GM18907 (cell line): ENCODE measurements at regions not wholly inside any gene's neighbourhood (a gene's known extent, or its start where the extent isn't known, plus 50 kb on each side); places are given as distances from the start of the nearest gene placed in this dataset.
A peak's percentile ranks its signal among the peaks of the same experiment; 100 is the strongest.
"Not testable (repeated sequence)": the region's sequence is repeated elsewhere in the genome, so short reads cannot be mapped to it uniquely, and the experiment has no call there.

Experiments
- ATAC-seq: cut with Tn5 transposase; IDR thresholded peaks from one replicate; pipeline ENCODE4 v1.9.1; 2021; ENCODE audit warnings: mild to moderate bottlenecking, moderate library complexity; ENCODE audit not compliant: unreplicated experiment

DNA sequence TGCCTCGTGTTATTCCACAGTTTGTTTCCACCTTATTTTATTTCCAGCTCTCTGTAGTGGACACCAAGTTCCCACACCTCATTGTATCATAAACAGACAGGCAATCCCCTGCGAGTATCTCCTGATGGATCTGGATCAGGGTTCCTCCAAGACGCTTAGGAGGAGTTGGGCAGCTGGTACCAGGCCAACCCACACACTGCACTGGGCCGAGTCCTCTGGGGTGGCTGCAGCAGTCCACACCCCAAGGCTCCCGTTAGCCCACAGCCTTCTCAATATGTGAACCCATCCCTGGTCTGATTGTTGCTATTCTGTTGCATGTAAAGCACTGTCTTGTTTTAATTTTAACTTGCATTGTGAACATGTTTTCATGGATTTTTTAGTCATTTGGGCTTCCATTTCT is 178.8 kb upstream of the RAB6C start:
- no peak for ATAC-seq

- ATAC-seq: no peak
Measured at GRCh38 chr2:129801575-129801974, 177.9 kb upstream of the RAB6C start.

DNA sequence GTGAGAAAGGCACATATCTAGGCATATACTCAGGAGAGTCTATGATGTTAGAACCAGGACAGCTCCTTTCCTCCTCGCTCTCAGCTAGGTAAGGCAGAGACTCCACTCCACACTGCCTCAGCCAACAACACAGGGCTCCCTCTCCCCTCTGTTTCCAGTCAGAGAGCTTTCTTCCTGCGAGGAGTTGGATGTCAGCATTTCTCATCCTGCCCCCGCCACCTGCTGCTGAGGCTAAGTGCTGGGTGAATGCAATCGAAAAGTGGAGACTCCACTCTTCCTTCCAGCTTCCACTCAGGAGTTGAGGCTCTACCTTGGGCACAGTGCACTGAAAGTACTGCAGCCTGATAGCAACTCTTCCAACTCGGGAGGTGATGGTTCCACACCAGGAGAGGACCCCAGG is 177.2 kb upstream of the RAB6C start:
- ATAC-seq: no peak

- no peak for ATAC-seq
Measured at GRCh38 chr2:129803032-129803431, 176.4 kb upstream of the RAB6C start.

GRCh38 chr2:129803871-129804270 is 175.6 kb upstream of the RAB6C start:
- ATAC-seq: no peak

GRCh38 chr2:129805899-129806298 is 173.6 kb upstream of the RAB6C start:
- ATAC-seq: no peak

DNA sequence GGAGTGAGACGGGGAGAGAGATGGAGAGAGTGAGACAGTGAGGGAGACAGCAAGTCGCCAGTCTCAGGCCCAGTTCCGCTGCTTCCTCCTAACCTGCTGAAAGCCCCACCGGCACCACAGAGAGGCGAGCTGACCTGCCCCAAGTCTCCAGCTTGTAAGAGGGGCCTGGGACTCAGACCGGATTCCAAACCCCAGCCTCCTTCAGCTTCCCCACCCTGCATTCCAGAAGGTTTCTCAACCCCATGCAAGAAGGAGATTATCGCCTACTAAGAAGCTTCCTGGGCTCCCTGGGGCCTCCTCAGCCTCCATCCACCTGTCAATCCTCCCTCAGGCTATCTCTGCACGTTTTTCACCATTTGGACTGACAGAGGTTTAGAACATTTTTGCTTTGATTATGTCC is 173.1 kb upstream of the RAB6C start:
- no peak for ATAC-seq

DNA sequence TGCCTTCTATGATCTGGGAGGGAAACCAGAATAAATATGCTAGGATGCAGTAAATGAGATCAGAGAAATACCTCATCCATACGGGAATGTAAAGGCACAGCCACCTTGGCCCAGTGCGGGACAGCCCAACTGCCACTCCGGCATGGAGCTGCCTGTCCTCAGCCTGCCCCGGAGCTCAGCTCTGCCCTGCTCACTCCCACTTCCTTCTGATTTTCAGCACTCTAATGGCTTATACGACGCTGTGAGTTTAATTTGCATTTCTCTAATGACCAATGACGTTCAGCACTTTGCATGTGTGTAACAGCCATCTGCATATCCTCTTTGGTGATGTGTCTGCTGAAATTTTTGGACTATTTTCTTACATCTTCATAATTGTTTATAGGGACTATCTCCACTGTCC is 172.5 kb upstream of the RAB6C start:
- ATAC-seq: no peak

DNA sequence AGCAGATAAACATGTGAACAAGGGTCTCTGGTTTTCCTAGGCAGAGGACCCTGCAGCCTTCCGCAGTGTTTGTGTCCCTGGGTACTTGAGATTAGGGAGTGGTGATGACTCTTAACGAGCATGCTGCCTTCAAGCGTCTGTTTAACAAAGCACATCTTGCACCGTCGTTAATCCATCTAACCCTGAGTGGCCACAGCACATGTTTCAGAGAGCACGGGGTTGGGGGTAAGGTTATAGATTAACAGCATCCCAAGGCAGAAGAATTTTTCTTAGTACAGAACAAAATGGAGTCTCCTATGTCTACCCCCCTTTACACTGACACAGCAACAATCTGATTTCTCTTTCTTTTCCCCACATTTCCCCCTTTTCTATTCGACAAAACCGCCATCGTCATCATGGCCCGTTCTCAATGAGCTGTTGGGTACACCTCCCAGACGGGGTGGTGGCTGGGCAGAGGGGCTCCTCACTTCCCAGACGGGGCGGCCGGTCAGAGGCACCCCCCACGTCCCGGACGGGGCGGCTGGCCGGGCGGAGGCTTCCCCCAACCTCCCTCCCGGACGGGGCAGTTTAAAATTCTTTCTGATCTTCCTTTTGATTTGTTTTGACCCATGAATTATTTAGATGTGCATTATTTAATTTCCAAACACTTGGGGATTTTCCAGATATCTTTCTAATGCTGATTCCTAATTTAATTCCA is 171.7 kb upstream of the RAB6C start:
- not testable (repeated sequence) for ATAC-seq

DNA sequence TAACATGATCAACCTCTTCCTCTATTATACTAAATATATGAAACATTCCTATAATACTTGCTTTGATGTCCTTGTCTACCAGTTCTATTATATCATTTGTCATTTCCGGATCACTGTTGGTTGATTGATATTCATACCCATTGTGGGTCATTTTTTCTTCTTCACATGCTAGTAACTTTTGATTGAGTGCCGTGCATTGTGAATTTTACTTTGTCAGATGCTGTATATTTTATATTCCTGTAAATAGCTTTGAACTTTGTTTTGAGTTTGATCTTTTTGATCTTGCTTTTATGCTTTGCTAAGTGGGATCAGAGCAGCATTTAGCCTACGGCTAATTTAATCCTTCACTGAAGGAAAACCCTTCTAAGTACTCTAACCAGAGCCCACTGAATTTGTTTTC is 168.9 kb upstream of the RAB6C start:
- no peak for ATAC-seq

DNA sequence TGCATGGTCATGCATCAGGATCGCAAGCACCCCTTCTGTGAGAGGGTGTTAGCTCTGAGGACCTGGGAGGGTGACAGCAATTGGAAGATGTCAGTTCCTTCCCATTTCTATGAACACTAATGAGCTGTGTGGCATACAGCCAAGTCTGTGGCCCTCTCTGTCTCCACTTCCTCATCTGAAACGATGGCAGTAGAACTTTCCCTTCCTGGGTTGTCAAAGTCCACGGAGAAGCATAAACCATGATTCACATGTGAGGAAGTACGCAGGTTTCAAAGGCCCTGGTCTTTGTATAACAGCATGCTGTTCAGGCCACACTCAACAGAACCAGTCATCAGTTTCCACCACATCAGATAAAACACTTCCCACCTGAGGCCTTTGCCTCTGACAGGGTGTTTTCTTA is 167.4 kb upstream of the RAB6C start:
- peak; percentile 76 for ATAC-seq

GRCh38 chr2:129812654-129813053 is 166.8 kb upstream of the RAB6C start:
- no peak for ATAC-seq

- no peak for ATAC-seq
Measured at GRCh38 chr2:129813404-129813803, 166.1 kb upstream of the RAB6C start.

- no peak for ATAC-seq
Measured at GRCh38 chr2:129816813-129817574, 162.5 kb upstream of the RAB6C start.

DNA sequence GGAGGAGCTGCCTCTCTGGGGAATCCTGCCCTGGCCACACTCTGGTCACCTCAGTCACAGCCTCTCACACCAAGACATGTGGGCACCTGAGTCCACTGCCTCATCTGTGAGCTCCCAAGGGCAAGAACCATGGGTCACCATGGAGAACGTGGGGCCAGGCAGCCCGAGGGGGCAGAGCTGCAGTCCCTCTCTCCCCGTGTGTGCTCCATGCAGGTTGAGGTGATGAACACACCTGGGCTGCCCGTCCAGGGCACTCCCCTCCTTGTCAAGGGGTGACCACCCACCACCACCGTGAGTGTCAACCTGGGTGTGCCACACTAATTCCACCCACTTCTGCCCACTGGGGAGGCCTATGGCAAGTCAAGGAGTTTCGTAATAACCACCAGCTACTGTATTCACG is 159.6 kb upstream of the RAB6C start:
- ATAC-seq: no peak

- no peak for ATAC-seq
Measured at GRCh38 chr2:129820908-129821307, 158.6 kb upstream of the RAB6C start.

DNA sequence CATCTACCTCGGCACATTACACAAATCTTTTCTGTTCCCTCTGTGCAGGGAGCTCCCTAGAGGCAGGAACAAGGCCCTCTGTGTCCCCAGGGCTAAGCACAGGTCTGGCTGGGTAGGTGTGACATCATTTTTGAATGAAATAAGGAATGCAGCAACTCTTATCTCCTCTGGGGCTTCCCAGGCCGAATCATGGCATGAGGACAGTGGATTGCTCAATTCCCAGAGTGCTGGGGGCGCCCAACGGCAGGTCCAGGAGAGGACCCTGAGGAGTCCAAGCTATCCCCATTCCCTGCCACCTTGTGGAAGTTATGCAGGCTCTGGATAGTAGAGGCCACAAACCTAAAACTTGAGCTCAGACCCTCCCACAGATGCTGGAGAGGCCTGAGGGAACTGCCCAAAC is 158.0 kb upstream of the RAB6C start:
- no peak for ATAC-seq

DNA sequence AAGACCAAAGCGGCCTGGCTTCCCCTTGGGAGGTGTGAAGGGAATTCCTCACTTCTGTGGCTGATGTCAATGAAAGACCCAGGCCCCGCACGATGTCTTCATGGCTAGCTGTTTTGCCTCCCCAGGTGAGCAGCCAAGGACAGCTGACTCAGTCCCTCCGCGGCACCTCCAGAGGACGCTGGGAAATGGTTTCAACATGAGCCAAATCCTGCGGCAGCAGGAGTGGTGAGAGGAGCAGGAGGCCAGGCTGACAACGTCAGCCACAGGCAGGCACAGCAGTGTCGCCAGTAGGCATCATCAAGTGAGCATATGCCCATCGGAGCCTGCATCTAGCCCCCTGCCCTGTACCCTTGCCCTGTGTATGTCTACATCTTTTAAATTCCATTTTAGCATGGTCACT is 156.4 kb upstream of the RAB6C start:
- ATAC-seq: no peak

DNA sequence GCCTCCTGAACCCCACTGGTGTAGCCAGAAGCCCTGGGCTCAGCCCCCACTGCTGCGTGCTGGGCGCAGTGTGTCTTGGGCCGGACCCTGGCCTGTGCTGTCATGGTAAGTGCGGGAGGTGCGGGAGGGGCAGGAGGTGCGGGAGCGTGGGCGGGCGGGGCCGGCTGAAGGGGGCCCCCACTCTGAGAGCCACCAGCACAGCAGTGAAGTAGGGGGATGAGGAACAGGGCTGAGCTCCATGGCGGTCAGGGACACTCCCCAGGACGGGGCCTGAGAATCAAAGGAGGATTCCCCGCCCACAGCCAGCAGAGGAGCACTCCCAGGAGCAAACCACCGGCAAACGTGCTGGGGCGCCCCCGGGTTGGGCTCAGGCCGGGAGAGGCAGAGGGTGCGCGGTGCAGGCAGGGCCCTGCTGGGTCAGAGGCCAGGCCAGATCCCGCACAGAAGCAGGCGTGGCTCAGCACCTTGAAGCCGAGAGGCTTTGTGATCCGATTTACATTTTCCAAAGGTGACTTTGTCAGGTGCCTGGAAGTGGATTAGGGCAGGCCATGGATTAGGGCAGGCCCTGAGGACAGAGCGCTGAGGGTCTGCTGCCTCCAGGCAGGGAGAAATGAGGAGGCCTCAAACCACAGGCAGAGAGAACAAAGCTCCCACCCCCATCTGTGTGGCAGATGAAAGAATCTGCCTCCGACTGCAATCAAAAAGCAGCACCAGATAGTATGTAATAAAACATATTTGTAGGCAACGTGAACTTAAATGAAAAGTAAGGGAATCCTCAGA is 152.0 kb upstream of the RAB6C start:
- no peak for ATAC-seq

DNA sequence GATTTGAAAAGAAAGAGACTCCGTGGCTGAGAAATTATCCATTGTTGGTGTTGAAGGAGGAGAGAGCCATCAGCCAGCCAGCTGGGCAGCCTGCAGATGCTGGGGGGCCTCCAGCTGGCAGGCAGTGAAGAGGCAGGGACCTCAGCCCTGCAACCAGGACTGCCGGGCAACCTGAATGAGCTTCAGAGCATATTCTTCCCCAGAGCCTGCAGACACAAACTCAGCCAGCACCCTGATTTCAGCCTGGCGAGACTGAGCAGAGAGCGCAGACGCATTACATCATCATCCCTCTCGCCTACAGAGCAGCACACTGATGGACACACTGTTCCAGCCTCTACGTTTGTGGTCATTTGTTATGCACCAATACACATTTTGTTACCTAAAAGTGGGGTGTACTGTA is 150.7 kb upstream of the RAB6C start:
- ATAC-seq: no peak

DNA sequence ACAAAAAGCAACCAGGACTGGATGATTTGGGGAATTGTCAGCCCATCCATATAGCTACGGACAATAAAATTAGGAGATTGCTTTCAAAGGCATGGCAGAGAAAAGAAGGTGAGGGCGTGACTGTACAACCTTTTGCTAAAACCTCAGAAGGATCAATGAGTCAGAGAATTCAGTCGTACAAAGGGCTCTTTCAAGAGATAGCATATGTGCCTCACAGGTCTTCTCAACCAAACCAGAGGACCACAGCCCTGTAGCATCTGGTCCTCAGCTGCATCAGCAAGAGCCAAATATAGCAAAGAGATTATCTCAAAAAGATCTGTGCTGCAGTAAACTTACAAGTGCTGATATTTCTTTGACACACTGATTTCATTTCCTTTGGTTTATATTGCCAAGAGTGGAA is 149.9 kb upstream of the RAB6C start:
- ATAC-seq: no peak

GRCh38 chr2:129831018-129831417 is 148.4 kb upstream of the RAB6C start:
- ATAC-seq: no peak
